Motor neuron (in vitro differentiated cells): ENCODE measurements at regions not wholly inside any gene's neighbourhood (a gene's known extent, or its start where the extent isn't known, plus 50 kb on each side); places are given as distances from the start of the nearest gene placed in this dataset.

ENCODE experiments used
- ATAC-seq, 8 experiments: fragments of 200-7000 bp; cut with Tn5 transposase; replicated peaks in 6 of 8; 2 replicates each; pipeline ENCODE4 v1.8.0; 2021; ENCODE audit warnings: mild to moderate bottlenecking in 8 of 8, moderate library complexity in 8 of 8
- H3K27ac ChIP-seq, 2 donors: fragments of 250-450 bp; sonication (Bioruptor Pico); 2 replicates each; pipeline ENCODE4 v1.9.0; 2021; ENCODE audit warnings: antibody characterized with exemption in 2 of 2, mild to moderate bottlenecking in 2 of 2, moderate library complexity in 1 of 2
- H3K4me1 ChIP-seq, 2 donors: fragments of 250-450 bp; sonication (Bioruptor Pico); replicated peaks in 1 of 2; 2 replicates each; pipeline ENCODE4 v1.6.1; 2021; ENCODE audit warnings: antibody characterized with exemption in 2 of 2, mild to moderate bottlenecking in 2 of 2, moderate library complexity in 1 of 2
- H3K4me3 ChIP-seq, 5 donors: fragments of 250-450 bp; sonication (Bioruptor Pico); 2 replicates each; pipeline ENCODE4 v1.9.0; 2021; ENCODE audit warnings: antibody characterized with exemption in 5 of 5, mild to moderate bottlenecking in 5 of 5, moderate library complexity in 4 of 5
- WGBS, 10 experiments: fragments of 450-650 bp; shearing (Covaris generic); methylation state at CpG; one replicate each; pipeline ENCODE4 v1.0.0; 2022; 5-methylcytosine and 5-hydroxymethylcytosine counted together
- in situ Hi-C, 9 experiments: fragments of 400-800 bp; cut with MboI; loops; one replicate each; pipeline ENCODE4 v1.15.0; 2021; ENCODE audit warnings: low sequenced_read_pairs in 9 of 9, low pct_unique_long_range_greater_than_20kb in 2 of 9; ENCODE audit not compliant: unreplicated experiment in 9 of 9

DNA sequence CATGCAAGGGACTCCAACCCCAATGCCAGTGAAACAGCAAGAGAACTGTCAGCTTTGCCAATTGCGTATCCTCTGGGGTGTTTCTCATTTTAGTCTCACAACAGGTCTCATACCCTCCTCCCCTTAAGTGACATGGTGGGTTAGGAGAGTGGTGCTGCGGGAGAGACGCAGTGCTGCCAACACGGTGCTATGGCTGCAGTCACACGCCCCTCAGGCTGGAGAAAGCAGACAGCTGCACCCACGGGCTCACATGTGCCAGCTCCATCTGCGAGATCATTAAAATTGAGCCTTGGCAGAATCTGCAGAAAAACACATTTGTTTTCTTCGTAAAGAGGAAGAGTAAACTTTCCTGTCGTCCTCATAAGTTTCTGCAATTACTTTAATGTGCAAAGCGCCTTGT is 114.7 kb downstream of the ANKRD60 start:
- WGBS, 10 experiments: 24 to 94% (median 77%) methylated on average over 1 to 7 of the region's 10 CpGs; no CpG with 5 or more reads in 2 of the 10 experiments
- in situ Hi-C loops: no loop called here
- H3K4me3 ChIP-seq: no peak overlapping the region
- no peak overlapping the region for H3K27ac ChIP-seq
- no peak for ATAC-seq
- peaks cover 0 to 3% of the 10 kb centered on the region in 2 donors for H3K4me1 ChIP-seq

GRCh38 chr20:58112017-58112781 is 116.3 kb downstream of the ANKRD60 start:
- Histone ChIP-seq H3K4me3 (no peak overlapping the region), H3K27ac (no peak overlapping the region), H3K4me1 (peaks cover 0 to 3% of the 10 kb centered on the region in 2 donors)
- 48 to 85% (median 64%) methylated on average over 1 to 7 of the region's 7 CpGs; no CpG with 5 or more reads in 4 of the 10 experiments for WGBS, 10 experiments
- in situ Hi-C loops: no loop called here
- no peak for ATAC-seq

GRCh38 chr20:58111310-58112016 is 117.0 kb downstream of the ANKRD60 start:
- ATAC-seq: peak in 1 of 8 experiments; percentile 36
- 27 to 90% (median 80%) methylated on average over 2 to 16 of the region's 18 CpGs; no CpG with 5 or more reads in 1 of the 10 experiments for WGBS, 10 experiments
- in situ Hi-C loops: no loop called here

DNA sequence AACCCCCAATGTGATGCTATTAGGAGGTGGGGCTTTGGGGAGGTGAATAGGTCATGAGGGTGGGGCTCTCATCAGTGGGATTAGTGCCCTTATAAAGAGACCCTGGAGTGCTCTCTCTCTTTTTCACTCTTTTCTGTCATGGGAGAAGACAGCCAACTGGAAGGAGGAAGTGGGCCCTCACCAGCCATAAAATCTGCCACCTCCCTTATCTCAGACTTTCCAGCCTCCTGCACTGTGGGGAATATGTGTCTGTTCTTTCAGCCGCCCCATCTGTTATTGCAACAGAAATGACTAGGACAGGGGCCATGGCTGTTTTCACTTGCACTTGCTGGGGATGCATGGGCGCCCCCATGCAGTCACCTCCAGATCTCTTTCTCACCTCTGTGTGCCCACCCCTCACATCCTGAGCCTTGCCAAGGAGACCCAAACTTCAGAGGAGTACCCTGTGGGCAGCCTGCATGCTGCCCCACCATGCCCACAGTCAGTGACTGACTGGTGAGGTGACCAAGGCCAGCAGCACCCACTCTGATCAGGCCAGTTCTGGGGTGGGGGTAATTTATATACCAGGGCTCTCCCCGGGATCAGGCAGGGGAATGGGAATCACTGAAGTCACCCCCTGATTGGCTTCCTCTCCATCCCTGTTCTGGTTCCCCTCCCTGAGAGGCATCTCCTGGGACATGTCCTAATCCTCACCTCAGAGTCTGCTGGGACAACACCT is 118.4 kb downstream of the ANKRD60 start:
- Histone ChIP-seq H3K4me3 (no peak overlapping the region), H3K4me1 (peaks cover 0 to 3% of the 10 kb centered on the region in 2 donors), H3K27ac (no peak overlapping the region)
- in situ Hi-C loops: no loop called here
- ATAC-seq: no peak
- WGBS, 10 experiments: 71 to 100% (median 95%) methylated on average over 1 to 2 of the region's 3 CpGs; no CpG with 5 or more reads in 6 of the 10 experiments

More at GRCh38 chr20:58111310-58112016, 117.0 kb downstream of the ANKRD60 start:
- peaks cover 0 to 3% of the 10 kb centered on the region in 2 donors for H3K4me1 ChIP-seq
- H3K4me3 ChIP-seq: no peak overlapping the region
- H3K27ac ChIP-seq: no peak overlapping the region

DNA sequence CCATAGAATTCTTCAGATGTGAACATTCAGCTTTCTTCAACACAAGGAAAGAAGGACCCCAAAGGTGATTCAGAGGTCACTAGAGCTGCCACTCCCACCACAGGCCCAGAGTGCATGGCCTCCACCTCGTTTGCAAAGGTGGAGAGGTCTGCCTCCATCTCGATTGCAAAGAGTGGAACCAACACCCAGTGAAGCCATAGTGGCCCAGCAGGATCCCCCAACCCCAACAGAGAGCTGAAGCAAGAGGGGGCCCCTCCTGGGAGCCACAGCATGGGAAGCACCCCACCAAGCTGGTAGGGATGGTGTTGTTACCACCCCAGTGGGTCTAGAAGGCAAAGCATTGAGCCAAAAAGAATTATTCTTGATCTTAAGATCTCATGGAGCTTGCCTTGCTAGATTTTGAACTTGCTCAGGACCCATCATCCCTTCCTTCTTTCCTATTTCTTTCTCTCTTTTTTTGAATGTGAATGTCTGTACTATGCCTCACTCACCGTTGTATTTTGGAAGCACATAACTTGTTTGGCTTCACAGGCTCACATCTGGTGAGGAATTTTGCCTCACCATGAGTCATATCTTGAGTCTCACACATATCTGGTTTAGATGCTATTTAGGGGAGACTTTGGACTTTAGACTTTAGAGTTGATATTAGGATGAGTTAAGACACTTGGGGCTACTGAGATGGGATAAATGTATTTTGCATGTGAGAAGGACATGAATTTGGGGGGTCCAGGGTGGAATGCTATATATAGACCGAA is 119.2 kb downstream of the ANKRD60 start:
- H3K27ac ChIP-seq: no peak overlapping the region
- 0 to 66% (median 43%) methylated on average over 1 to 4 of the region's 4 CpGs; no CpG with 5 or more reads in 3 of the 10 experiments for WGBS, 10 experiments

DNA sequence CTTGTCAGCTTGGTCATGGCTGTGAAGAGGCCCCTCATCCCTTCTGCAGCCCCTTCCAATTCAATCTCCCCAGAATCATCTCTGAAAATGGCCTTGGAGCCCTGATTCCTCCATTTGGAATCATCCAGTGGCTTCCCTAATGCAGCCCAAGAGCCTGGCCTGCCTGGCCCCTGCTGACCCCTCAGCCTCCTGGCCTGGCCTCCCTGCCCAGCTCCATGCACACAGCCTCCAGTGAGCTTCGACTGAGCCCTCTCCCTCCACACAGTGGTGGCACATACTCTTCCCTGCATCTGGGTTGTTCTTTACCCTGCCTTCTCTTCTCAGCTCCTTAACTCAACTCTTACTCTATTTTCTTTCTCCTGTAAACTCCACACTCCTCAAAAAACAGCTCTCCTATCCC is 120.9 kb downstream of the ANKRD60 start:
- no peak for ATAC-seq
- 0 to 57% methylated on average over 1 of the region's 1 CpG; no CpG with 5 or more reads in 8 of the 10 experiments for WGBS, 10 experiments
- peaks cover 0 to 3% of the 10 kb centered on the region in 2 donors for H3K4me1 ChIP-seq
- in situ Hi-C loops: no loop called here
- H3K27ac ChIP-seq: no peak overlapping the region
- H3K4me3 ChIP-seq: no peak overlapping the region

More for the DNA sequence above, 119.2 kb downstream of the ANKRD60 start:
- Histone ChIP-seq H3K4me1 (peaks cover 0 to 3% of the 10 kb centered on the region in 2 donors), H3K4me3 (no peak overlapping the region)
- in situ Hi-C loops: no loop called here
- no peak for ATAC-seq

GRCh38 chr20:58106143-58106750 is 122.2 kb downstream of the ANKRD60 start:
- ATAC-seq: no peak
- no peak overlapping the region for H3K4me3 ChIP-seq
- in situ Hi-C loops: no loop called here
- H3K27ac ChIP-seq: no peak overlapping the region
- peaks cover 0 to 3% of the 10 kb centered on the region in 2 donors for H3K4me1 ChIP-seq
- WGBS, 10 experiments: 40 to 90% (median 80%) methylated on average over 2 to 9 of the region's 9 CpGs; no CpG with 5 or more reads in 1 of the 10 experiments

DNA sequence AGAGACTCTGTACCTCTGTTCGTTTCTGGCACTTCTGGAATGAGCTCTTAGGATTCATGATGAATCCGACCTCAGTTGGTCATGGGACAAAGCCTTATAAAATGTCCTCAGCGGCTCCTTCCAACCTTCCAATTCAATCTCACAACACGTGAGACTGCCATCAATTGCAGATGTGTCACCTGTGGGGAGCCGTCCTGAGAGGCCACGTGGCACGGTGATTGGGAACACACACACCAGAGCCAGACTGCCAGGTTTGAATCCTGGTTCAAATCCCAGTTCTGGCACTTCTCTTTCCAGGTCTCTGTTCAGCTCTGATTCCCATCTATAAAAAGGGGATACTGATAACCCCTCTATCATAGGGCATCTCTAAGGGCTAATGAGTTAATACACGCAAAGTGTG is 124.5 kb downstream of the ANKRD60 start:
- no peak for ATAC-seq
- no peaks in the 10 kb centered on the region for H3K4me1 ChIP-seq
- H3K4me3 ChIP-seq: no peak overlapping the region
- in situ Hi-C loops: no loop called here
- H3K27ac ChIP-seq: no peak overlapping the region
- WGBS, 10 experiments: 60 to 100% (median 95%) methylated on average over 1 to 3 of the region's 8 CpGs; no CpG with 5 or more reads in 4 of the 10 experiments

GRCh38 chr20:58103517-58103904 is 124.9 kb downstream of the ANKRD60 start:
- H3K4me3 ChIP-seq: no peak overlapping the region
- no peak overlapping the region for H3K27ac ChIP-seq
- WGBS, 10 experiments: 60 to 100% (median 80%) methylated on average over 1 to 4 of the region's 6 CpGs
- no peaks in the 10 kb centered on the region for H3K4me1 ChIP-seq
- no peak for ATAC-seq
- in situ Hi-C loops: no loop called here

DNA sequence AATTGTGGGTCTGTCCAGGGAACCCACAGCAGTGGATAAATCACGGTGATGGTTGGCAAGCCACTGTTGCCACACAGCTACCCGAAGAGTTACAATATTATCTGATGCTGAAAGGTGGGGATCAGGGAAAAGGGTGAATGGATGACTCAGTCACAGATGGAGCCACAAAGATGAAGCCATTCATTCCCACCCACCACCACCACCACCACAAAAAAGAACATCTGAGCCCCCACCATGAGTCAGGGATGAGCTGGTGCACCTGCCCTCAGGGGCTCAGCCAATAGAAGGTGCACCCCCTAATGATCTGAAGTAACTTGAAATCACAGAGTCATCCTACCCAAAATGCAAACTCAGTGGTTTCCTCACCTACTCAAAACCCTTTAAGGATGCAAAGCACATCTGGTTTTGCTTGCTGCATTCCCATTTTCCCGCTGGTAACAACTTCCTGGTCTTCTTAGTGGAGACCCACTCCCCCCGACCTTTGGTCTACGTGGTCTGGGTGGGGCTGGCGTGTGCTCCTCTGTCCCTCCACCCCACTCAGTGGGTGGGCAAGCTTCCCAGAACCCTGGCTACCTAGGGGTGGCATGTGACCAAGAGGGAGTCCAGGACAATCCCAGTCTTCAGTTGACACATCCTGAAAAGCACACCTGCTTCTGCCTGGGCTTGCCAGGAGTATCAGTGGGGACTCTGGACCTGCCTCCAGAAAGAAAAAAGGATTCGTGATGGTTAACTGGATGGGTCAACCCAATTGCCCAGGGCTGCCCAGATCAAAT is 125.5 kb downstream of the ANKRD60 start:
- Histone ChIP-seq H3K27ac (no peak overlapping the region), H3K4me3 (no peak overlapping the region), H3K4me1 (no peaks in the 10 kb centered on the region)
- 20 to 100% (median 61%) methylated on average over 1 to 6 of the region's 7 CpGs; no CpG with 5 or more reads in 2 of the 10 experiments for WGBS, 10 experiments
- in situ Hi-C loops: no loop called here
- ATAC-seq: no peak

DNA sequence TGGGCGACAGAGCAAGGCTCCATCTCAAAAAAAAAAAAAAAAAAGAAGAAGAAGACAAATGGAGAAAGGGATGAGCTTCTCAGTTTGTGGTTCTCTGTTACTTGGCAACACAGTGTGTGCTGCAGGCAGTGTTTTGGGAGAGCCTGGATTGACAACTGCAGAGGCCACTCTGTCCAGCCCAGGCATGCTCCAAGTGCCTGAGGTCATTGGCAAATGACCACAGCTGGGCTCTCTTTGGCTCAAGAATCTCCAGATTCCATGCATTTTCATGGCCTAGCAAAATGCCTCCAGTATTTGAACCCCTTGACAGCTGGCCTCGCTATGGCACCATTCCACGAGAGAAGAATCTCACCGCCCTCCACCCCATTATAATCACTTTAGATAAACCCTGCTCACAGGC is 126.2 kb downstream of the ANKRD60 start:
- in situ Hi-C loops: no loop called here
- Histone ChIP-seq H3K27ac (no peak overlapping the region), H3K4me1 (no peaks in the 10 kb centered on the region), H3K4me3 (no peak overlapping the region)
- WGBS, 10 experiments: 60 to 86% (median 83%) methylated on average over 1 to 4 of the region's 4 CpGs; no CpG with 5 or more reads in 5 of the 10 experiments
- ATAC-seq: peak in 4 of 8 experiments; percentile 41 to 94 (median 74)
